ENCODE measurements at regions not wholly inside any gene's neighbourhood (a gene's known extent, or its start where the extent isn't known, plus 50 kb on each side); places are given as distances from the start of the nearest gene placed in this dataset.

- TF ChIP-seq POLR2A (IDR thresholded peaks at IDR 0.05; ENCODE audit: low read length) (no peak), GATA1 (IDR thresholded peaks at IDR 0.05; ENCODE audit: low read depth, low read length) (no peak)
These were observed 190.8 kb upstream of the SEMA6A start for GRCh38 chr5:116765441-116765840.
